Caki2 (cell line): ENCODE measurements at regions not wholly inside any gene's neighbourhood (a gene's known extent, or its start where the extent isn't known, plus 50 kb on each side); places are given as distances from the start of the nearest gene placed in this dataset.
"Not testable (repeated sequence)": the region's sequence is repeated elsewhere in the genome, so short reads cannot be mapped to it uniquely, and the experiment has no call there.

Source experiments
- DNase-seq: peaks from one replicate; pipeline ENCODE4 v3.0.0-alpha.2; 2015; ENCODE audit warnings: low read depth
- in situ Hi-C: cut with HindIII; loops from 2 replicates; pipeline ENCODE4 v1.10.0; 2016; ENCODE audit warnings: low sequenced_read_pairs, low pct_unique_long_range_greater_than_20kb, mixed read lengths

DNA sequence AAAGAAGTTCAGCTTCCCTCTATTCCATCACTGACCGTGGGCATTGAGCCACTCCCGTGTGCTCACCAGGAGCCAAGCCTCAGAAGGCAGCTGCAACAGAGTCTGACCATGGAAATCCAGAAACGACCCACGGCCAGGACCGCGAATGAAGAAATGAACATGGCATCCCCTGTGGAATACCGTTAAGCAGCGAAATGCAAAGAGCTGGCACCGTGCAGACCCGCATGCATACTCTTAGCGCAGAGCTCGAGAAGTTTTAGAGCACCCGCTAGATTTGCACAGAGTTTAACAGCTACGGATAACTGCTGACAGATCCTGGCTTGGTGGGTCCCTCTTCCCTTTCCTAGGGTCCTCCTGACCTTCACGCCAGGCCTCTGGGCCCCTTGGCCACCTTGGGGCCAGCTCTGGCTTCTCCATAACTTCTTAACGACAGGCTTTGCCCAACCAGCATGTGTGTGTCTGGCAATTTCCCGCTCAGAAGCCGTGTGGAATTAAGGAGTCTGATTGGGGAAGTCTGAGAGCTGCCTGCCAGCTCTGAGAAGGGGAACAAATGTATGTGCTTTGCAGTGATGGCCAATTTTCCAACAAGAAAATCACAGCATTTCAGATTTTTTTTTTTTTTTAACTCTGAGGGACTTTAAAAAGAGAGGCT is 75.3 kb upstream of the COL5A1 start:
- no peak for DNase-seq
- in situ Hi-C loops = no loop called here

DNA sequence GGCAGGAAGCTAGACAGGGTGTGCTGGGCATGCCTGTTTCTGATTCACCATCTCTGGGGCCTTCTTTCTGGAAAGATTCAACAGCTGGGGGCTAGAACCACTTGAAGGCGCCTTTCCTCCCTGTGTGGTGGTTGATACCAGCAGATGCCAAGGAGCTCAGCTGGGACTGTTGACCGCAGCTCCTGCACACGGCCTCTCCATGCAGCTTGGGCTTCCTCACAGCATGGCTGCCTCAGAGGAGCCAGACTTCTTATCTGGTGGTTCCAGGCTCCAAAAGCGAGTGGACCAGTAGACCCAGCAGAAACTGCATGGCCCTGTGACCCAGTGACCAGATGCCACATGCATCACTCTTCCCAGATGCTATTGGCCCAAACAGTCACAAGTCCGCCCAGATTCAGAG is 74.7 kb upstream of the COL5A1 start:
- DNase-seq = no peak
- in situ Hi-C loops = no loop called here

DNA sequence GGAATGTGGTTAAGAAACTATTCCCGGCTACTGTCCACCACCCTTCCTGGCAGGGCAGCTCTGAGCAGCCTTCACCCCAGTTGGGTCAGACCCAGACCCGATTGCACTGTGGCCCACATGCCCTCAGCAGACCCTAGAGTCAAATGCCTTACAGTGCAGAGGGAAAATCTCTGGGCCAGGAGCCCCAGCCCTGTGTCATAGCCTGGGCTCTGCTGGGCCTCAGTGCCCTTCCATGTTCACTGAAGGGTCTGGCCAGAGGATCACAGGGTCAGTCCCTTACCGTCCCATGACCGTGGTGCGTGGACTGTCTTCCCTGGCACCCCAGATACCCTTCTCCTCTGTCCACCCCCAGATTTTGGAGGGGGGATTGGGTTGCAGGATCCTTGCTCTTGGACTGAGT is 73.5 kb upstream of the COL5A1 start:
- no peak for DNase-seq
- in situ Hi-C loops = no loop called here

DNA sequence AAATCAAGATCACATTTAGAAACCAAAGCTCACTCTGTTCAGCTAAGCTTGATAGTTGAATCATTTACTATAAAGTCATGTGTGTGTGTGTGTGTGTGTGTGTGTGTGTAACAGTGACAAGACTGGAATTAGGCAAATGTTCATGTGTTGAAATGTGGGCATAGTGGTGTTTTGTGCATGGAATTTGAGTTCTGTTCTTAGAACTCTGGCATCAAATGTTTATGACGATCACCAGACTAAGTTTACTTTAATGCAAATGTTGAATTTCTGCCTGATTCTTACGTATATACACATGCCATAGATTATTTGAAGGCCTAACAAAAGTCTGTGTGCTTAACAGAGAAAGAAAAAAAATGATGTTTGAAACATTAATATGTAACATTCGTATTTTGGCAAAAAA is 72.8 kb upstream of the COL5A1 start:
- in situ Hi-C loops = no loop called here
- no peak for DNase-seq

DNA sequence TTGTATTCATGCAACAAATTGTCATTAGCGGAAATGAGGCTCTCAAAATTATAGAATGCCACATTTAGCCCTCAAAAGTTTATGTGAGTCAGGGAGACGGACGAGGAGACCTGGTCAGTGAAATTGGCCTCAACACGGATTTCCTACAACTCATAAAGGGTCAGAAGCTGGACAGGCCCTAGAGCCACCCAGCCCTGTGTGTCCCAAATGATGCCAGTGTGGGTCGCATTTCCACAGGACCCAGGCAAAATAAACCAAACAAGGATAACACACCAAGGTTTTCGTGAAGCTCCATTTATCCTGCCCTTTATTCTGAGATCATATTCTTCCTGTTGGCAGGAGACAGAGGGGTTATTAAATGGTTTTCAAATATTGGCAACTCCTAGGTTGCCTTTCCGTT is 72.0 kb upstream of the COL5A1 start:
- in situ Hi-C loops = no loop called here
- no peak for DNase-seq

DNA sequence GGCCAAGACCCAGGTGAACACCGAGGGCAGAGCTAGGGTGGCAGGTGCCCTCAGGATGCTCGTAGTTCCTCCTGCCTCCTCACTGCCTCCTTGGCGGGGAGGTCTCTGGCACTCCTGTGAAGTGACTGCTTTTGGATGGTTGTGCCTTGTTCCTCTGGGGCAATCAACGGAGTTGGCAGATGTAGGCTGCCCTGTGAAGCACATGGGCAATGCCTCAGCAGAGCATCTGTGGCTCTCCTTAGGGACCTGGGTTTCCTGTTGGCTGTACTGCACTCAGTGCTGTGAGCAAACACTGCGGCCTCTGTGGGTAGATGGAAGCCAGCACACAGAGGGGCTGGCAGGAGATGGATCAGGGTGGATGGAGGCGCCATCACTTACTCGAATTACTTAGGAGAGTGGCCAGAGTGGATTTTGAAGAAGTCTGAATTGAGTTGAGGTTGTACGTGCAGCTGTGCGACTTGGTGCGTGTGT is 71.4 kb upstream of the COL5A1 start:
- DNase-seq = no peak
- in situ Hi-C loops = no loop called here

DNA sequence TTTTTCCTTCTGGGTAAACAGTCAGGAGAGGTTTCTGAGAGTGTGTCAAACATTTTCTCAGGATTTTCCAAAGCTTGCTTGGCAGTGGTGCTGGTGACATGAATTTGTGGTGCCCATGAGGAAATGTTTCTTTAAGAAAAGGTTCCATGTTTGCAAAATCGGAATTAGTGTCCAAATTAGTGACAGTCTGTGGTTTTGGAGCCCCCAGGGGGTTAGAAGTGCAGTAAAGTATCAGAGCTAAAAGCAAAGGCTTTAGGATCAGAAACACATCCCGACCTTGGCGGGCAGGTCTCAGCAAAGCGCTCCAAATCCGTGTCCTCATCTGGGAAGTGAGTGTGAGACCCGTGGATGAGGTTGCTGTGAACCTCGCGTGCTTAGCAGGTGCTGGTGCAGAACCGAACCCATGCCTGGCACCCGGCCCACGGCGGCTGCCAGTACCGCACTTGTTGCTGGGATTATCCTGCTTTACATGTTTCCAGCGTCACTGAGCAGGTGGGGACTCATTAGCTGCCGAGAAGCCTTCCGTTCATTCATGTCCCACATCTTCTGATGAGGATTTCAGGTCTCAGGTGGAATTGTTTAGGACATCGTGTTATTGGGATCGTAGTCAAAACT is 70.8 kb upstream of the COL5A1 start:
- DNase-seq = no peak
- in situ Hi-C loops = no loop called here

DNA sequence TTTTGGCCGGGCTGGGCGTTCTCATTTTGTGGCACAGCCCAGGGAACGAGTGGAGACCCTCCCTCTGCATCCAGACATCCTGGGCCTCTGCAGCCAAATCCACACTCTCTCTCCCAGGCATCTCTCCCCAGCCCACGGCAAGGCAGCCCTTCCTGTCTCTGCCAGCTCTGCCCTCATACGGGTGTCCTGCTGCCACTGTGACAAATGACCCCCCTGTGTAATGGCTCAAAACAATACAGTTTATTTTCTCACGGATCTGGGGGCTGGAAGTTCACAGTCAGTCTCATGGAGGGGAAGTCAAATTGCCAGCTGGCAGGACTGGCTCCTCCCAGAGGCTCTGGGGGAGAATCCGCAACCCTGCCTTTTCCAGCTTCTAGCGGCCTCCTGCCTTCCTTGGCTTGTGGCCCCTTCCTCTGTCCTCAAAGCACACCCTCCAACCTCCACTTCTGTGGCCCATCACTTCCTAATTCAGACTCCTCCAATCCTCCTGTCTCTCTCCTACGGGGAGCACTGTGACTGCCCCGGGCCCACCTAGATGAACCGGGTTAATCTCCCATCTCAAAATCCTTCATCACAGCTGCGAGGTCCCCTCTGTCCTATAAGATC is 70.2 kb upstream of the COL5A1 start:
- DNase-seq = no peak
- in situ Hi-C loops = no loop called here

DNA sequence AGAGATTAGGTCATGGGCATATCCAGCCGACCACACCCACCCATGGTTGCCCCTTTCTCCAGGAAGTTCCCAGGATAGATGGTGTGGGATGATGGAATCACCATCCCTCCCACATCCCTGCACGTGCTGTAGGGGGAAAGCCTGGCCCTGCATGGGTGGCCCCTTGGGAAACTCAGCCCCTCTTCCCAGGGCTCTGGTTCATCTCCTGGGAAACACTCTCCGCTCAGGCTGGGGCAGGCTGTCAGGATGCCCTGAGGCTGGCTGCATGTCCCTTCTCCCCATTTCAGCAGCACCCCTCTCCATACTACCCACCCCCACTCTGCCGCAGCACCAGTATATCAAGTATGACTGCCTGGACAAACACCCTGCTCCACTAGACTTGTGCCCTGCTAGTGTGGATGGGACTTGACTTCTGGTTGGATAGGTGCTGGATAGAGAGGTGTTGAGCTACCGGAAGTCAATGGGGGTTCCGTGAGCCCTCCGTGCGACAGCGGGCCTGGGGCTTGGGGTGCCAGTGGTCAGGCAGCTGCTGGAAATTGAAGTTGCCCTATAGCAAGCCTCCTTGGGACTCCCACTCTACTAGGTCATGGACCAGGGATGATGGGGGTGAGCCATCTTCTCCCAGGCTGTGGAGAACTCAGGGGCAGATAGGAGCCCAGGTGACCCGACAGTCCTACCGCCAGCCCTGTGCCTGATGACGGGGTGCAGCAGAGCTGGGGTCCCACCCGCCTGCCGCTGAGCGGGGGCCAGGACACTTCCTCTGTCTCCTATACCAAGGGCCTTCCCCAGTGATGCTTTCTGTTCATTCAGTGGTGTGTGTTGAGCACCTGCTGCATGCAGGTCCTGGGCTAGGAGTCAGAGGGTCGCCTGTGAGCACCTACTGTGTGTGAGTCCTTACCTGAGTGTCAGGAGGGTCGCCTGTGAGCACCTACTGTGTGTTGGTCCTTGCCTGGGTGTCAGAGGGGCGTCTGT is 69.4 kb upstream of the COL5A1 start:
- in situ Hi-C loops = no loop called here
- DNase-seq = no peak

DNA sequence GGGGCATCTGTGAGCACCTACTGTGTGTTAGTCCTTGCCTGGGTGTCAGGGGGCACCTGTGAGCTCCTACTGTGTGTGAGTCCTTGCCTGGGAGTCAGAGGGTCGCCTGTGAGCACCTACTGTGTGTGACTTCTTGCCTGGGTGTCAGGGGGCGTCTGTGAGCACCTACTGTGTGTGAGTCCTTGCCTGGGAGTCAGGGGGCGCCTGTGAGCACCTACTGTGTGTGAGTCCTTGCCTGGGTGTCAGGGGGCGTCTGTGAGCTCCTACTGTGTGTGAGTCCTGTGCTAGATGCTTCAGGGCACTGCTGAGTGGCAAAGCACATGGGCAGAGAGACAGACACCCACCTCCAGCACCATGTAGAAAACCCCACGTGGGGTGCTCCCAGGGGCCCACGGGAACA is 66.9 kb upstream of the COL5A1 start:
- DNase-seq, in situ Hi-C loops: not testable (repeated sequence)

DNA sequence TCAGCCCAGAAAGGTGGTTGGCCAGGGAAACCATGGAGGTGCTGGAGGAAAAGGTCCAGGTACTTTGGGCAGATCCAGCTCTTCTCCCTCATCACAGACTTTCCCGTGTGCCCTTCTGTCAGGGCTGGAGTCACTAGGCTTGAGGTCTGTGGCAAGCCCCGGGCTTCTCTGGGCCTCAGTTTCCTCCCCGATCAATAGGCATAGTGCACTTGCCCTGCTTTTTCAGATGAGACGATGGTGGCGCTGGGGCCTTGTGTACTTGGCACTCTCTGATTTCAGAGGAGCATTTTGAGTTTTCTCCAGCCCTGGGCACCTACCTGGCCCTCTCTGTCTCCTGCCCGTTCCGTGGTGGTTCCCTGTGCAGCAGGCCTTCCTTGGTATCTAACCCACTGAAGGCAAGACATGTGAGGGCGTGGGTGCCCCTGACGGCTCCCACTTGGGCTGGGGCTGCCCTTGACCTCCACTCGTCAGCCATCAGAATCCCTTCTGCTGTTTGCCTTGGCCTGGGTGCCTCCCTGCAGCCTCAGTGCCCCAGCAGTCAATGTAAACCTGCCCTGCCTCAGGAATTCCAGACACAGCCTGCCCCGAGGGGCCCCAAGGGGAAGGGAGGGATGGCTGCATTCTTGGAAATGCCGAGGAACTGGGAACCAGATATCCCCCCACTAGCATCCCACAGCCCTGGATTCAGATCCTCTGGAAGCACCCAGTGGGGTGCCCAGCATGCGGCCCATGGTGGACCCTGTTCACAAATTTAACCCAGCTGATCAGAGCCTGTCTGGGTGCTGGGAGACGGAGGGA is 66.3 kb upstream of the COL5A1 start:
- no peak for DNase-seq
- in situ Hi-C loops = no loop called here

DNA sequence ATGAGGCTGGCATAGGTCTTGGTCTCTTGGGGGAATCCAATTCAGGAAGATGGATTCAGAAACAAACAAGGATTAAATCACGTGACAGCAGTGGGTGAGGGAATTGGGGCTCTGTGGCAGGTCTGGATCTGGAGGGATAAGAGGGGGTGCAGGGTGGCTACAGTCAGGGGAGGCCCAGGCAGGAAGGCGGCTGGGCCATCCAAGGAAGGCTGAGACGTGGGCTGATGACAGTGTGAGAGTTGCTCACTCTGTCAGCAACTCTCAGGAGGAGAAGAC is 65.8 kb upstream of the COL5A1 start:
- in situ Hi-C loops = no loop called here

DNA sequence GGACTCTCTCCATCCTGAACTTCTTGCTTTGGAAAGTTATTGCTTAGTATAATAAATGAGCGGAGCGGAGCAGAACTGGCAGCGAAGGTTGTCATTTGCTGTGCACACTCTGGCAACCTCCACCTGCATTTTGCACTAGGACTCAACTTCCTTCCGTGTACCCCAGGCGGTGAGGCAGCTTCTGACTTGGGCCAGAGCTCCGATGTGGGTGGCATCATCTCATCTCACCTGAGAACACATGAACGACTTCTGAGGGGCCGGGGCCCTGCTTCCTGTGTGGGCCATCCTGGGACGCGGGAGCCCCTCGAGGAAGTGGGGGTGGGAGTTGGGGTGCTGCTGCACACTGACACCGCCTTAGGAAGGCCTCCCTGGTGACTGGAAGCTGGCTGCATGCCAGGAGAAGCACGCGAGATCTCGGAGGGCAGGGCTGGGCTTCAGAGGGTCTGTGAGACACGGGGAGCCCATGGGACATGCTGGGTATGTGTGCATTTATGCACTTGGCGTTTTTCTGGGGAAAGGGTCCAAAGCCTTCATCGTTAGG is 56.5 kb upstream of the COL5A1 start:
- no peak for DNase-seq
- in situ Hi-C loops = no loop called here

More for the DNA sequence above, 65.8 kb upstream of the COL5A1 start:
- DNase-seq = no peak

DNA sequence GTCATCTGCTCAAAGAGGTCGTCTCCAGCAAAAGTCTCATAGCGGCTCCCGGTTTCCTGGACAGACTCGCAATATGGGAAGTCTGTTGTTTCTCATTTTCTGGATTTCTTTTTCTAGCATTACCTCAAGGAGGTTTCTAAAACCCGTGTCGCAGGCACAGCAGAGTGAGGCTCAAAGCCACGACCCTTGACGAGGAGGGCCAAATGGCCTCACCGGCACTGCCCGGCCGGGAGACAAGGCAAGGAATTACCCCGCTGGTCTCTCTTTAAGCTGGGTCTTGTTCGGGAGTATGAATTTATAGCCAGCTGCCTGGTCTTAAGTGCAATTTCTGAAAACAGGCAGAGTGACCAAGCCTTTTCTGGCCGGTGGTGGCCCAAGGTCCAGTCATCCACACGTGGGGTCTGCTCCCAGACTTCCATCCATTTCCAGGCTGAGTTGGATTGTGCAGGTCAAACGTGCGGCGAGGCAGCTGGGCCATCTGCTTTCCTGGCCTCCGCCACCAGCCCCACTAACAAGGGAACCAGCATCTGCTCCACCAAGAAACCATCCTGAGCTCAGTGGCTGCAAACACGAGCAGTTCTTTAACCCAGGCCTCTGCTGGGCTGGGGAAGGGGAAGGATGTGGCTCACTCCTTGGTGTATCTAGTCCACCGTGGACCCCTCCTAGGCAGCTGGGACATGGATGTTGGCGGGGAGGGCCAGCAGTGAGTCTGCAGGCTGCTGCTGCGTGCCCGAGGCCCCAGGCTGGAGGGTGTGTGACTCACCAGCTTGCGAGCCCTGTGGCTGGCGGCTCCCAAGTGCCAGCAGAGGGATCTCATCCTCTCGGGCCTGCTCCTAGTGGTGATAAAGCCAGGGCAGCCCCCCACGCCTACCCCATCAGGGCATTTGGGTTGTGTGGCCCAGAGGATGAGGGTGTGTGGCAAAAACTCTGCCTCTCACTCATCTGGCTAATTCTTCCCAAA is 55.6 kb upstream of the COL5A1 start:
- DNase-seq = no peak
- in situ Hi-C loops = no loop called here

DNA sequence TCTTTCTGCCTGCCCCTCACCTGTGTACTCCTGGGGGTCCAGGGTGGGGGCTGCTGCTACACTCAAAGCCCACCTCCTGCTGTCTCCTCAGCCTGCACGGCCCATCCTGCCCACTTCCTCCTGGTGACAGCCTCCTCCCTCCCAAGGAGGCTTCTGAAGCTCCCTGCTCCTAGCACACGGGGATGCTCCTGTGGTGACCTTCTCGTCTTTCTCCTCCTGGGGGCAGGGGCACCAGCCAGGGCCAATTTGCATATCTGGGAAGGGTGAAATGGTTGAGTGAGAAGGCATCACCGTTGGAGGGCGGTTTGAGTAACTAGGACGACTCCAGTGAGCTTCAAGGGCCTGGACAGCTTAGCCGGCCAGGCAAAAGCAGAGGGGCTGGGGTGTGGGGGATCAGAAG is 51.9 kb upstream of the COL5A1 start:
- in situ Hi-C loops = no loop called here
- DNase-seq = no peak

DNA sequence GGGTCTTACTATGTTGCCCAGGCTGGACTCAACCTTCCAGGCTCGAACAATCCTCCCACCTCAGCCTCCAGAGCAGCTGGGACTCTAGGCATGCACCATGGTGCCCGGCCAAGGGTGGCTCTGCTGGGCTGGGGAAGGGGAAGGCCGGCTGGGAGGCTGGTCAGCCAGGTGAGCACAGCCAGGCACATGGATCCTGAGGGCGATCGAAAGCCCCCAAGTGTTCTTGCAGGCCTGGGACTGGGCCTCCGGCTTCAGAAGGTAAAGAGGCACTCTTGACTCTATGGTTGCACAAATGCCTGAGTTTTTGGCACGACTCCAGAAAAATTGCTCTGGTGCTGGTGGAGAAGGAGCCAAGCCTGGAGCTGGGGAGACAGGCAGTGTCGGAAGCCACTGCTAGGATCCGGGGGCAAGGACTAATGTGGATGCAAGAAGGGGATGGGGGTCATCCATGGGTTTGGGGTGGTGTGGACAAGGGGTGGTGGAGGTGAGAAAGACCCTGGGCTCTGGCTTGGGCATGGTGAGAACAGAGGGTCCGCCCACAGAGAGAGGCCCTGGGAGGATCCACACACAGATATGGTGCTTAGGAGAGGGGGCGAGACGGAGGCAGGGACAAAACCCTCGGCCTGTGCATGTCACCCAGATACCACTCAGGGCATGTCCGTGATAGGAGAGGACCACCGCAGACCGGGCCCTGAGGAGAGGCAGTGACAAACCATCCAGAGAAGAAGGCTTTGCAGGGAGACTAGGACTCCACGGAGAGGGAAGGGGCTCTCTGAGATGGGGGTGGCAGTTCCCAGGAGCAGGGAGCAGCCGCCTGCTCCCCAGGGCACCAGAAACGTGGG is 51.1 kb upstream of the COL5A1 start:
- no peak for DNase-seq
- in situ Hi-C loops = no loop called here
